Central memory CD8-positive, alpha-beta T cell (primary cell): ENCODE measurements at regions not wholly inside any gene's neighbourhood (a gene's known extent, or its start where the extent isn't known, plus 50 kb on each side); places are given as distances from the start of the nearest gene placed in this dataset.
"Not testable (repeated sequence)": the region's sequence is repeated elsewhere in the genome, so short reads cannot be mapped to it uniquely, and the experiment has no call there.

Source experiments
- ATAC-seq: fragments of 150-1000 bp; cut with Tn5 transposase; replicated peaks from 2 replicates; pipeline ENCODE4 v1.10.0; 2022; ENCODE audit warnings: mild to moderate bottlenecking, moderate FRiP score, moderate number of reproducible peaks; ENCODE audit not compliant: poor library complexity, severe bottlenecking; ENCODE audit errors: extremely low read depth
- DNase-seq, 2 donors: peaks; one replicate each; pipeline ENCODE4 v3.0.0; 2021; ENCODE audit warnings: low spot score in 2 of 2
- H3K27ac Mint-ChIP-seq: one replicate; pipeline ENCODE4 v1.8.0; 2022; ENCODE audit warnings: low read depth, mild to moderate bottlenecking, moderate library complexity, mixed read lengths
- H3K27me3 Mint-ChIP-seq: one replicate; pipeline ENCODE4 v1.8.0; 2022; ENCODE audit warnings: mixed read lengths
- H3K36me3 Mint-ChIP-seq: one replicate; pipeline ENCODE4 v1.8.0; 2022; ENCODE audit warnings: mild to moderate bottlenecking, moderate library complexity, mixed read lengths; ENCODE audit not compliant: insufficient read depth
- H3K4me1 Mint-ChIP-seq: one replicate; pipeline ENCODE4 v1.8.0; 2022; ENCODE audit warnings: mixed read lengths
- H3K4me3 Mint-ChIP-seq: one replicate; pipeline ENCODE4 v1.8.0; 2022; ENCODE audit warnings: mild to moderate bottlenecking, moderate library complexity, mixed read lengths
- H3K9me3 Mint-ChIP-seq: one replicate; pipeline ENCODE4 v1.8.0; 2022; ENCODE audit warnings: mixed read lengths

DNA sequence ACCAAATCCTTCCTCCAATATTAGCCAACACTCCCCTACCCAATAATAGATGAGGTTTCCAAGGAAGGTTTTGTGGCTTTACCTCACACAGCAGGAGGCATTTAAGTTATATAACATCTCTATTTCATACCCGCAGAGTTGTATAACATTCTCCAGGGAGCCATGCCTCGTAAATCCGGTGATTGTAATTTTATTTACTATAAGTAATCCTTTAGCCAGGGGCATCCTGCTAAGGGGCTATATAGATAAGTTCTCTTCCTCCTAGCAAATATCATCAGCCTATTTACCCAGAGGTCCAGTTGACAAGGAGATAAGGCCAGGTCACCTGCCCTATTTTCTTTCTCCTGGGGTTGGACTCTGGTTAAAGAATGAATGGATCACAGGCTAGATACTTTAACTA, 2051.0 kb downstream of the EFNA5 start:
- H3K36me3 Mint-ChIP-seq: no peaks in the 10 kb centered on the region

DNA sequence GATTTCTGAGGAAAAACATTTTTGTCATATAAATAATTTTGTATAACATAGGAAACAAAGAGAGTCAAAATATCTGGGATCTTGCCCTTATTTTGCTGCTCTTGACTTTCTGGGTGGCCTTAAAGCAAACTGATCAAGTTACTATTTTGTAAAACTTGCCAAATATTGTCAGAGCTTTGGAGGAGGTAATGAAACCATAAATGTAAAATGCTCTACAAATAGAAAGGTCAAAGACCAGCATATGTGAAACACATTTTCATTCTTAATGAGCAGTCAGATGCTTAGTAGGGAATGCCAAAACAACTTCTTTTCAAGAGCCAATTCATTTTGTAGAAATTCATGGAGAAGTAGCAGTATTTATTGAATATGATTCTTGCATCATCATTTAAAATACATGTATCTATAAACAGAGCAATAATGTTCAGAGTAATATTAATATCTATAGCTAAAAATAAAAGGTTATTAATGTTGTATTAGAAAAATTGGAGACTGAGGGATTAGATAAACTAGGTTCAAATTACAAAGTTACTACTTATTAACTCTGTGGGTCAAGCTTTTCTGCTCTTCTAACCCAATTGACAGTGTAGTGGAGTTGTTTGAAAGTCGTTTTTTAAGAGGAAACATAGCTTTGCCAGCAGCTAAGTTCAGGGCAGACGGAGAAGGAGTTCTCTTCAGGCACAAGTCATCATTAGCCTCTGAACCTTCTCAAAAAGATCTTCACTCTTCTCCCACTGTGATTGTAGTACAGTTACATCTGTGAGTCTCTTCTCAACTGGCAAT, 2053.1 kb downstream of the EFNA5 start:
- no peaks in the 10 kb centered on the region for H3K36me3 Mint-ChIP-seq
- H3K9me3 Mint-ChIP-seq: peaks cover 17% of the 10 kb centered on the region
- no peak overlapping the region for H3K4me3 Mint-ChIP-seq
- no peak for DNase-seq
- no peak overlapping the region for H3K27ac Mint-ChIP-seq
- no peak for ATAC-seq
- no peaks in the 10 kb centered on the region for H3K4me1 Mint-ChIP-seq
- H3K27me3 Mint-ChIP-seq: no peaks in the 10 kb centered on the region

More for the DNA sequence above, 2051.0 kb downstream of the EFNA5 start:
- no peak for ATAC-seq
- H3K4me3 Mint-ChIP-seq: no peak overlapping the region
- no peak for DNase-seq
- H3K9me3 Mint-ChIP-seq: peaks cover 17% of the 10 kb centered on the region
- H3K27me3 Mint-ChIP-seq: no peaks in the 10 kb centered on the region
- no peak overlapping the region for H3K27ac Mint-ChIP-seq
- no peaks in the 10 kb centered on the region for H3K4me1 Mint-ChIP-seq

DNA sequence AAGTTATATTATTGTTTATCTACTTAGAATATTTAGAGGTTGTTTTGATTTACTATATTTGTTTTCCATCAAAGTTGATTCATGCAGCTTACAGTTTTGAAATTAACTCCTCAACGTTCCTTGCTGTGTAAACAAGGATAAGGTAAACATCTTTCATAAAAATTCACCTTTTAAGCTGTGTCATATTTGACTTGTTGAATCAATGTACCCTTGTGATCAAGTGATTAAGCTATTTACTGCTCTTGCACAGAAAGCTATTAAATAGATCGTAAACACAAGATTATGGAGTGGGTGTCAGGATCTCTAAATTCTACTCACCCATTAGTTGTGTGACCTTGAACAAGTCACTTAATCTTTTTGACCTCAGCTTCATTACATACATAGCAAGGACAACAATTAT, 2054.0 kb upstream of the NUDT12 start:
- Mint-ChIP-seq H3K36me3 (no peaks in the 10 kb centered on the region), H3K4me1 (no peaks in the 10 kb centered on the region), H3K27me3 (no peaks in the 10 kb centered on the region), H3K4me3 (no peak overlapping the region), H3K27ac (no peak overlapping the region), H3K9me3 (peaks cover 11% of the 10 kb centered on the region)
- DNase-seq (no peak), ATAC-seq (no peak)

- DNase-seq, H3K27ac Mint-ChIP-seq, H3K27me3 Mint-ChIP-seq, H3K4me1 Mint-ChIP-seq, ATAC-seq, H3K4me3 Mint-ChIP-seq, H3K36me3 Mint-ChIP-seq: not testable (repeated sequence)
- peaks cover 29% of the 10 kb centered on the region for H3K9me3 Mint-ChIP-seq
These were observed 2039.8 kb upstream of the NUDT12 start for GRCh38 chr5:105602406-105602805.

DNA sequence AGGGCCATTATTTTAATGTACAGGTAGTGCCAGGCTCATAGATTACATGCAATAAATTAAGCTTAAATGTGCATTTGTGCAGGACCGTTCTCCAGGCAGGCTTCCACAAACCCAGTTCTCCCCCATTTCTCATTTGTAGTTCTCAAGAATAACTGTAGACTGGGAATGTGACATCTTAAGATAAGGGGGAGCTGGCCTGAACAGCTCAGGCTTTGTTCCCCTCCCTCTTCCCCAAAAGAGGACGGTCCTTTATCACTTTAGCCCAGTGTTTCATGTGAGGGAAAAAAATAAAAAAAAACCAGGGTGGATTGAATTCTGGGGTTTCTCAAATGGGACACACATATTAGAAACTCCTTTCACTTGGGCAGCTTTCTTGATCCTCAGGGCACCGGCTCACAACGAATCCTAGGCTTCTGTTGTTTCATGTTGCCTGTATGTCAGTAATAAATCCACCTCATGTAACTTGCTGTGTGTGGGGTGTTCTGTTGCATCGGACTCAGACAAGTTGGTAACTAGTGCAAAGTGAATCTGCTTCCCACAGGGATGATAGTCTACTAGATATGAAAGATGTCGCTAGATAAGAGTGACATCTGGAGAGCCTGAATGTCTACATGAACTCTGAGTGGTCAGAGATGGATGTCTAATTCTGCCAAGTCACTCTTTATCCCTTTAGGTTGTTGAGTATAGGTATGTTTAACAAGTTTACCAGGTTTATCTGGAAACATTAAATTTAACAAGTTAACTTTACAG, 2030.6 kb upstream of the NUDT12 start:
- DNase-seq (no peak), ATAC-seq (no peak)
- Mint-ChIP-seq H3K27ac (no peak overlapping the region), H3K36me3 (peaks cover 1% of the 10 kb centered on the region), H3K4me3 (no peak overlapping the region), H3K27me3 (no peaks in the 10 kb centered on the region), H3K9me3 (peaks cover 11% of the 10 kb centered on the region), H3K4me1 (no peaks in the 10 kb centered on the region)

DNA sequence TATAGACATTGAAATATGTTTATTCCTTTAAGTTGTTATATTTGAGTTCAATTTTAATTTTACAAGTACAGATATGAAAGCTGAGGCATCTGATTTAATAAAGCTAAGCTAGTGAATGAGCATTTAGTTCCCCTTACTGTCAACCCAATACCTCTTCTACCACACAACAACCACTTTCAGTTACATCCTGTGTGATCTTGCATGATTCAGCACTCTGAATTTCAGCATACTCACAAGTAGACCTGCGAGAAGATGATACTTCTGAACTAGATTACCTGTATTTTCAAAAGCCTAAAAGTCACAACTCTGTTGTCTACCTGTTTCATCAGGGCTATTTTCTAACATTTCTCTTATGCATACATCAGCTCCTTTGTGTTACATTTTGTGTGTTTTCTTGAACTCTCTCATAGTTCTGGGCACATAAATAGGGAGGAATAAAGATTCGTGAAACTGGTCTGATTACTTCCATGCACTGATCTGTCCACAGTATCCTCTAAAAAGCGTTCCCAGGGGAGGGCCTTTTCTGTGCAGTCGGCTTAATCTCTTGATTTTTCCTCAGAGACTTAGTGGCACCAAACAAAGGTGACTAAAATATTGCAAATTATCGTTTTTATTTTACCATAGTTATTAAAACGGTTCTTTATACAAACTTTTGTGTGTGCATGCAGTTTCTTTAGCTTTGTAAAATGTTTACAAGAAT, 2025.5 kb upstream of the NUDT12 start:
- no peak overlapping the region for H3K4me3 Mint-ChIP-seq
- H3K36me3 Mint-ChIP-seq: no peaks in the 10 kb centered on the region
- H3K27me3 Mint-ChIP-seq: no peaks in the 10 kb centered on the region
- peaks cover 17% of the 10 kb centered on the region for H3K9me3 Mint-ChIP-seq
- ATAC-seq (no peak), DNase-seq (no peak)
- no peak overlapping the region for H3K27ac Mint-ChIP-seq
- no peaks in the 10 kb centered on the region for H3K4me1 Mint-ChIP-seq

- Mint-ChIP-seq H3K27me3 (no peaks in the 10 kb centered on the region), H3K4me1 (no peaks in the 10 kb centered on the region), H3K4me3 (no peak overlapping the region), H3K27ac (no peak overlapping the region), H3K36me3 (no peaks in the 10 kb centered on the region), H3K9me3 (peaks cover 26% of the 10 kb centered on the region)
- DNase-seq: no peak
- ATAC-seq: no peak
These were observed 2019.5 kb upstream of the NUDT12 start for GRCh38 chr5:105581988-105582690.

GRCh38 chr5:105573575-105573974, 2011.0 kb upstream of the NUDT12 start:
- Mint-ChIP-seq H3K36me3 (peaks cover 3% of the 10 kb centered on the region), H3K27me3 (no peaks in the 10 kb centered on the region), H3K4me1 (no peaks in the 10 kb centered on the region), H3K9me3 (peaks cover 8% of the 10 kb centered on the region), H3K4me3 (no peak overlapping the region), H3K27ac (no peak overlapping the region)
- no peak for DNase-seq
- no peak for ATAC-seq

GRCh38 chr5:105565531-105565930, 2002.9 kb upstream of the NUDT12 start:
- no peak overlapping the region for H3K27ac Mint-ChIP-seq
- peaks cover 1% of the 10 kb centered on the region for H3K36me3 Mint-ChIP-seq
- H3K9me3 Mint-ChIP-seq: peaks cover 6% of the 10 kb centered on the region
- no peak overlapping the region for H3K4me3 Mint-ChIP-seq
- DNase-seq (no peak), ATAC-seq (no peak)
- no peaks in the 10 kb centered on the region for H3K4me1 Mint-ChIP-seq
- H3K27me3 Mint-ChIP-seq: no peaks in the 10 kb centered on the region

- Mint-ChIP-seq H3K9me3 (peaks cover 6% of the 10 kb centered on the region), H3K4me3 (no peak overlapping the region), H3K27me3 (no peaks in the 10 kb centered on the region), H3K27ac (no peak overlapping the region), H3K36me3 (peaks cover under 1% of the 10 kb centered on the region), H3K4me1 (no peaks in the 10 kb centered on the region)
- DNase-seq: no peak
- no peak for ATAC-seq
These were observed 2001.3 kb upstream of the NUDT12 start for GRCh38 chr5:105563842-105564241.

DNA sequence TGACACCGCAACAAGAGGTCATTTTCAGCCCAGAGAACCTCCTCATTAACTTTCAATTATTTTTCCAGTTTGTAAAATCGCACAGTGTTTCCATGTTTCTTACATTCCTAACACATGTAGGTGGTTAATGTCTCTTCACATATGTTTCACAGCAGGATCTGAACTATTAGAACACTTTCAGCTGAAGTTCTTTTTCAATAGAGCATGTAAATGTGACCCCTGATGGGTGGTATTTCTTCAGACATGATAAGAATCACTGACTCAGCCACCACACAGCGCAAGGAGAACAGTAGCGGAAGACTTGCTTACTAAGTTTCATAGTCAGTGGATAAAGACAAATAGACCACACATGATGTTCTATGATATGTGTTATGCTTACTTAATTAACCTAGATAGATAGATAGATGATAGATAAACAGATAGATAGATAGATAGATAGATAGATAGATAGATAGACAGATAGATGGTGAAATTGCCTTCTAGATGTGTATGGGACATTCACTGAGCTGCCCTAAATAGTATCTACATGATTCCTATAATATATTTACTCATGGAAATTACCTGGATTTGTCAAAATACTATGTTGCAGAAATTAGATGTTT, 1992.1 kb upstream of the NUDT12 start:
- Mint-ChIP-seq H3K36me3 (no peaks in the 10 kb centered on the region), H3K4me3 (no peak overlapping the region), H3K4me1 (no peaks in the 10 kb centered on the region), H3K27ac (no peak overlapping the region), H3K27me3 (no peaks in the 10 kb centered on the region), H3K9me3 (peaks cover 25% of the 10 kb centered on the region)
- DNase-seq (no peak), ATAC-seq (no peak)

DNA sequence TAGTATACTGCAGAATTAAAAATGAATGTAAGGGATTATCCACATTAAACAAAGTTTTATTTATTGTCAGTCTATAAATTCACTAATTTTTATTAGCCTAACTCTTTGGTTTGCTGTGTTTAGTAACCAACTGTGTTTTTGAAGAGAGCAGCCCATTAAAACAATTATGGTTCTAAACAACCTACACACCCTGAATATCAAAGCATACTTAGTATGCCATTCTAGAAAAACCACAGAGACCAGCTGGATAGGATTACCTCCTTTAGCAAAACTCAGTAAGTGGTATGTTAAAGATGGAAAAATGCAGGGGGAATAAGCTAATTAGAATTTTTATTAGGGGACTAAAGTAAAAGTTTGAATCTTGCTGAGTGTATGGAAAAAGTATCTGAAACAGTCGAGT, 1981.7 kb upstream of the NUDT12 start:
- H3K4me1 Mint-ChIP-seq: no peaks in the 10 kb centered on the region
- peaks cover 15% of the 10 kb centered on the region for H3K9me3 Mint-ChIP-seq
- no peak overlapping the region for H3K4me3 Mint-ChIP-seq
- no peaks in the 10 kb centered on the region for H3K27me3 Mint-ChIP-seq
- ATAC-seq: no peak
- H3K27ac Mint-ChIP-seq: no peak overlapping the region
- no peaks in the 10 kb centered on the region for H3K36me3 Mint-ChIP-seq
- no peak for DNase-seq
